ENCODE measurements at regions not wholly inside any gene's neighbourhood (a gene's known extent, or its start where the extent isn't known, plus 50 kb on each side); places are given as distances from the start of the nearest gene placed in this dataset.
"Not testable (repeated sequence)": the region's sequence is repeated elsewhere in the genome, so short reads cannot be mapped to it uniquely, and the experiment has no call there.

GRCh38 chr19:14305706-14306105, 75.5 kb upstream of the ADGRE5 start:
- H3K4me1 ChIP-seq (ENCODE audit: control insufficient read depth in 5 of 5, insufficient read depth in 5 of 5, low read length in 5 of 5), result peaks cover 0 to 2% (median 0%) of the 10 kb centered on the region in 5 donors
- no peak for TF ChIP-seq CTCF (IDR thresholded peaks at IDR 0.05; ENCODE audit: control extremely low read depth, extremely low read depth)
- ATAC-seq (ENCODE audit: insufficient read depth, low FRiP score), result no peak

GRCh38 chr19:14301150-14301549, 80.1 kb upstream of the ADGRE5 start:
- DNase-seq, result no peak
- Histone ChIP-seq H3K36me3 (ENCODE audit: control insufficient read depth in 4 of 4, insufficient read depth in 4 of 4, low read length in 4 of 4) (no peaks in the 10 kb centered on the region), H3K27ac (ENCODE audit: low read depth in 1 of 2, low read length in 1 of 2) (no peak overlapping the region), H3K9ac (ENCODE audit: insufficient read depth in 1 of 2, low read length in 2 of 2) (no peak overlapping the region), H3K9me3 (ENCODE audit: control insufficient read depth in 4 of 4, insufficient read depth in 3 of 4, low read length in 3 of 4) (no peaks in the 10 kb centered on the region), H3K4me3 (no peak overlapping the region), H3K27me3 (ENCODE audit: control insufficient read depth in 3 of 3, insufficient read depth in 3 of 3, low read length in 2 of 3) (no peaks in the 10 kb centered on the region), H3K4me1 (ENCODE audit: control insufficient read depth in 5 of 5, insufficient read depth in 5 of 5, low read length in 5 of 5) (peaks cover 0 to 3% (median 0%) of the 10 kb centered on the region in 5 donors)
- no peak for TF ChIP-seq CTCF (IDR thresholded peaks at IDR 0.05; ENCODE audit: control extremely low read depth, extremely low read depth)
- 95 to 97% methylated on average over 6 of the region's 6 CpGs for WGBS, 2 donors
- ATAC-seq (ENCODE audit: insufficient read depth, low FRiP score), result no peak

More at GRCh38 chr19:14305706-14306105, 75.5 kb upstream of the ADGRE5 start:
- Histone ChIP-seq H3K36me3 (ENCODE audit: control insufficient read depth in 4 of 4, insufficient read depth in 4 of 4, low read length in 4 of 4) (no peaks in the 10 kb centered on the region), H3K4me3 (no peak overlapping the region), H3K27me3 (ENCODE audit: control insufficient read depth in 3 of 3, insufficient read depth in 3 of 3, low read length in 2 of 3) (no peaks in the 10 kb centered on the region), H3K9ac (ENCODE audit: insufficient read depth in 1 of 2, low read length in 2 of 2) (no peak overlapping the region), H3K9me3 (ENCODE audit: control insufficient read depth in 4 of 4, insufficient read depth in 3 of 4, low read length in 3 of 4) (no peaks in the 10 kb centered on the region), H3K27ac (ENCODE audit: low read depth in 1 of 2, low read length in 1 of 2) (no peak overlapping the region)
- WGBS, 2 donors, result 84 to 90% methylated on average over 6 of the region's 6 CpGs
- no peak for DNase-seq

DNA sequence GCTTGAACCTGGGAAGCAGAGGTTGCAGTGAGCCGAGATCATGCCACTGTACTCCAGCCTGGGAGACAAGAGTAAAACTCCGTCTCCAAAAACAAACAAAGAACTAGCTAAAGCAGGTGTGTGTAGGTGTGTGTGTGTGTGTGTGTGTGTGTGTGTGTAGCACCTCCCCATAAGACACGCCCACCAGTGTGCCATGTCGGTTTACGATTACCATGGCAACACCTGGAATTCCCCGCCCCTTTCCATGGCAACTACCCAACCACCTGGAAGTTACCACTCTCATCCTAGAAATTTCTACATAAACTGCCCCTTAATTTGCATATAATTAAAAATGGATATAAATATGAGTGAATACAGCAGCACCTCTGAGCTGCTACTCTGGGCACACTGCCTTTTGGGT, 80.9 kb upstream of the ADGRE5 start:
- Histone ChIP-seq H3K36me3 (ENCODE audit: control insufficient read depth in 4 of 4, insufficient read depth in 4 of 4, low read length in 4 of 4) (no peaks in the 10 kb centered on the region), H3K27ac (ENCODE audit: low read depth in 1 of 2, low read length in 1 of 2) (no peak overlapping the region), H3K27me3 (ENCODE audit: control insufficient read depth in 3 of 3, insufficient read depth in 3 of 3, low read length in 2 of 3) (no peaks in the 10 kb centered on the region), H3K4me3 (no peak overlapping the region), H3K9ac (ENCODE audit: insufficient read depth in 1 of 2, low read length in 2 of 2) (no peak overlapping the region), H3K9me3 (ENCODE audit: control insufficient read depth in 4 of 4, insufficient read depth in 3 of 4, low read length in 3 of 4) (no peaks in the 10 kb centered on the region), H3K4me1 (ENCODE audit: control insufficient read depth in 5 of 5, insufficient read depth in 5 of 5, low read length in 5 of 5) (peaks cover 0 to 3% (median 0%) of the 10 kb centered on the region in 5 donors)
- no peak for TF ChIP-seq CTCF (IDR thresholded peaks at IDR 0.05; ENCODE audit: control extremely low read depth, extremely low read depth)
- 82 to 89% methylated on average over 6 of the region's 6 CpGs for WGBS, 2 donors
- DNase-seq, result no peak
- ATAC-seq (ENCODE audit: insufficient read depth, low FRiP score), result no peak

DNA sequence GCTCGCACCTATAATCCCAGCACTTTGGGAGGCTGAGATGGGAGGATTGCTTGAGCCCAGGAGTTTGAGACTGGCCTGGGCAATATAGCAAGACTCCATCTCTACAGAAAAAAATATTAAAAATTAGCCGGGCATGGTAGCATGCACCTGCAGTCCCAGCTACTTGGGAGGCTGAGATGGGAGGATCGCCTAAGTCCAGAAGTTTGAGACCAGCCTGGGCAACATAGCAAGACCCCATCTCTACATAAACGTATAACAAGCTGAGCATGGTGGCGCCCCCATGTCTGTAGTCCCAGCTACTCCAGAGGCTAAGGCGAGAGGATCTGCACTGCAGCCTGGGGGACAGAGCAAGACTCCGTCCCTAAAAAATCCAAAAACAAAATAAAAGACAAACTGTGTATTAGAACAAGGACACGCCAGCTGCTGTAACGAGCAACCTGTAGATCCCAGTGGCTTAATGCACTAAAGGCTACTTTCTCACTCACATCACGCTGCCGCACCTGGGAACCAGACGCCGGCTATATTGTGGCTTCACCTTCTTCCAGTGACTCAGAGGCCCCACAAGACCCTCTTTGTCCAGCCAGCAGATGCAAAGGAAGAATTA, 81.9 kb upstream of the ADGRE5 start:
- H3K4me3 ChIP-seq; DNase-seq; ATAC-seq (ENCODE audit: insufficient read depth, low FRiP score); H3K9me3 ChIP-seq (ENCODE audit: control insufficient read depth in 4 of 4, insufficient read depth in 3 of 4, low read length in 3 of 4); H3K27ac ChIP-seq (ENCODE audit: low read depth in 1 of 2, low read length in 1 of 2); H3K4me1 ChIP-seq (ENCODE audit: control insufficient read depth in 5 of 5, insufficient read depth in 5 of 5, low read length in 5 of 5); H3K9ac ChIP-seq (ENCODE audit: insufficient read depth in 1 of 2, low read length in 2 of 2); H3K27me3 ChIP-seq (ENCODE audit: control insufficient read depth in 3 of 3, insufficient read depth in 3 of 3, low read length in 2 of 3); H3K36me3 ChIP-seq (ENCODE audit: control insufficient read depth in 4 of 4, insufficient read depth in 4 of 4, low read length in 4 of 4): not testable (repeated sequence)
- 97 to 98% methylated on average over 13 of the region's 13 CpGs for WGBS, 2 donors

- not testable (repeated sequence) for H3K27ac ChIP-seq (ENCODE audit: low read depth in 1 of 2, low read length in 1 of 2); H3K9me3 ChIP-seq (ENCODE audit: control insufficient read depth in 4 of 4, insufficient read depth in 3 of 4, low read length in 3 of 4); H3K27me3 ChIP-seq (ENCODE audit: control insufficient read depth in 3 of 3, insufficient read depth in 3 of 3, low read length in 2 of 3); ATAC-seq (ENCODE audit: insufficient read depth, low FRiP score); H3K36me3 ChIP-seq (ENCODE audit: control insufficient read depth in 4 of 4, insufficient read depth in 4 of 4, low read length in 4 of 4); H3K4me3 ChIP-seq; H3K9ac ChIP-seq (ENCODE audit: insufficient read depth in 1 of 2, low read length in 2 of 2); H3K4me1 ChIP-seq (ENCODE audit: control insufficient read depth in 5 of 5, insufficient read depth in 5 of 5, low read length in 5 of 5)
- peak; percentile 86 to 87 (median 86) for DNase-seq
- WGBS, 2 donors, result 58 to 66% methylated on average over 14 of the region's 14 CpGs
Measured at GRCh38 chr19:14297883-14298576, 83.2 kb upstream of the ADGRE5 start.

GRCh38 chr19:14294974-14295373, 86.3 kb upstream of the ADGRE5 start:
- H3K36me3 ChIP-seq (ENCODE audit: control insufficient read depth in 4 of 4, insufficient read depth in 4 of 4, low read length in 4 of 4); ATAC-seq (ENCODE audit: insufficient read depth, low FRiP score); H3K27ac ChIP-seq (ENCODE audit: low read depth in 1 of 2, low read length in 1 of 2); H3K9ac ChIP-seq (ENCODE audit: insufficient read depth in 1 of 2, low read length in 2 of 2); H3K9me3 ChIP-seq (ENCODE audit: control insufficient read depth in 4 of 4, insufficient read depth in 3 of 4, low read length in 3 of 4); H3K4me3 ChIP-seq; H3K27me3 ChIP-seq (ENCODE audit: control insufficient read depth in 3 of 3, insufficient read depth in 3 of 3, low read length in 2 of 3); H3K4me1 ChIP-seq (ENCODE audit: control insufficient read depth in 5 of 5, insufficient read depth in 5 of 5, low read length in 5 of 5): not testable (repeated sequence)
- 70 to 77% methylated on average over 5 of the region's 5 CpGs for WGBS, 2 donors
- peak; percentile 21 to 36 (median 26) for DNase-seq

Data from lung (tissue), 11 donors.